ENCODE measurements at regions not wholly inside any gene's neighbourhood (a gene's known extent, or its start where the extent isn't known, plus 50 kb on each side); places are given as distances from the start of the nearest gene placed in this dataset.
"Not testable (repeated sequence)": the region's sequence is repeated elsewhere in the genome, so short reads cannot be mapped to it uniquely, and the experiment has no call there.

DNA sequence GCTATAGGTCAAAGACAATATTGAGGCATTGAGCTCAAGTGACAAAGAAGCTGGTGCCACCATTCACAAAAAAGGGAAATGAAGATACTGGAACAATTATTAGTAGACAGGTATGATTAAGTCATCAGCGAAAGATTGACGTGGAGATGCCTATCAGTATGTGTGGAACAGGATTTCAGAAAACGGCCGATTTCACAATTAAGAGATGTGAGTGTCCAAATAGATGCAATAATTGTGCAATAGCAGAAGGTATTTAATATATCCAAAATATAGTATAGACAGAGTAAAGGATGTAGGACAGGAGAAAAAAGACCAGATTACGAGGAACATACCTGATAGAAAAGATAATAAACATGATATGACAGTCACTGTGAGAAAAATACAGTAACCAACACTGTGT lies 433.1 kb downstream of the C12orf50 start:
- DNase-seq (ENCODE audit: low spot score) = no peak
- in situ Hi-C loops (cut with MboI; ENCODE audit: low sequenced_read_pairs, unreplicated experiment) = no loop called here
- TF ChIP-seq CTCF (IDR thresholded peaks at IDR 0.05; ENCODE audit: borderline replicate concordance, control extremely low read depth, extremely low read depth, insufficient read depth, missing control alignments) = no peak

DNA sequence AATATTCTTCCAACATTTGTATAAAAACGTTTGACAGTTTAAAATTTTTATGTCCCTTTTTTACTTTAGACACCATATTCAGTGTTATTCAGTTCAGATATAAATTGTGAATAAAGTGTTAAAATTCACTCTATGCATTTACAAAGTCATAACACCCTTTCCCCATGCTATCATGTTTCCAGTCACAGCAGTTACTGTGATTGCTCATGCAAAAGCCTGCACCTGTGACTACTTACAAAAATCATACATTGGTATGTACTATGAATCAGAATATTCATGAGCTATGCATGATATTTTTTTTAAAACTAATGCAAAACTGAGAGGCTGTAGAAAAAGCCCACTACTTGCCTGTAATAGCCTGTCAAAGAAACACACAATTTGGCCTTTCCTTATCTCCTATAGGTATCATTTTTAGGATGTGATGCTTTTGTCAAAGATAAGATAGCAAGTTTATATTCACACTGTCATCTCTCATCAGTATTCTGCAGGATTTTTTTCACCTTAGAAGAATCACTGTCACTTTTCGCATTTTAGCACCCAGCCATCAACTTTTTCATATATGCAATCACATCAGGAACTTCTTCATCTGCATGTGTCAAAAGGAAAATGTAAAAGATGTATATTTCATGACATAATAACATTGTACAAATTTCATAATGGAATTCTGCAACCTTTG lies 443.2 kb downstream of the C12orf50 start:
- in situ Hi-C loops (cut with MboI; ENCODE audit: low sequenced_read_pairs, unreplicated experiment) = no loop called here
- no peak for DNase-seq (ENCODE audit: low spot score)
- no peak for TF ChIP-seq CTCF (IDR thresholded peaks at IDR 0.05; ENCODE audit: borderline replicate concordance, control extremely low read depth, extremely low read depth, insufficient read depth, missing control alignments)

DNA sequence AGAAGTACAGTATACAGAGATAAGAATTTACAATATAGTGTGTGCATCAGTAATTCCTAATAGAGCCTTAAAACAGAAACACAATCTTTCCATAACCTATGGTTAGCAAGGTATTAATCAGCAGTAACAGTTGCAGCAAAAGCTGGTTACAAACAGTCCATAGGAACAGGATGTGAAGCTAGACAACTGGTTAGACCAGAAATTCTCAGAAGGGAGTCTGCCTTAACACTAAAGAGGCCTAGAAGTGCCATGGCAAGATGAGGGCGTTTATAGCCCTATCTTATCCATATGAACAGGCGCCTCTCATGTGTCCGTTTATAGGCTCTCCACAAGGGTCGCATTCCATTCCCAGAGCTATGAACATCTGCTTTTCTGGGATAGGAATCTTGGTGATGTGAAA lies 450.1 kb downstream of the C12orf50 start:
- in situ Hi-C loops (cut with MboI; ENCODE audit: low sequenced_read_pairs, unreplicated experiment); DNase-seq (ENCODE audit: low spot score): not testable (repeated sequence)

DNA sequence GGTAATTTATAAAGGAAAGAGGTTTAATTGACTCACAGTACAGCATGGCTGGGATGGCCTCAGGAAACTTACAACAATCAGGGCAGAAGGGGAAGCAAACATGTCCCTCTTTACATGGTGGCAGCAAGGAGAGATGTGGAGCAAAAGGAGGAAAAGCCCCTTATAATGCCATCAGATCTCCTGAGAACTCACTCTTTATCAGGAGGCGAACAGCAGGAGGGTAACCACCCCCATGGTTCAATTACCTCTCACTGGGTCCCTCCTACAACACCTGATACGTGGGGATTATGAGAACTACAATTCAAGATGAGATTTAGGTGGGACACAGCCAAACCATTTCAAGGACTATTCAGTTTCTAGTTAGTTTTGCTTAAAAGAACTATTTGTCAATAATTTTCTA lies 453.3 kb downstream of the C12orf50 start:
- no peak for DNase-seq (ENCODE audit: low spot score)

GRCh38 chr12:87566918-87567317 lies 462.3 kb downstream of the C12orf50 start:
- DNase-seq (ENCODE audit: low spot score); in situ Hi-C loops (cut with MboI; ENCODE audit: low sequenced_read_pairs, unreplicated experiment): not testable (repeated sequence)

More for the DNA sequence above, 453.3 kb downstream of the C12orf50 start:
- in situ Hi-C loops (cut with MboI; ENCODE audit: low sequenced_read_pairs, unreplicated experiment) = no loop called here
- TF ChIP-seq CTCF (IDR thresholded peaks at IDR 0.05; ENCODE audit: borderline replicate concordance, control extremely low read depth, extremely low read depth, insufficient read depth, missing control alignments) = no peak

DNA sequence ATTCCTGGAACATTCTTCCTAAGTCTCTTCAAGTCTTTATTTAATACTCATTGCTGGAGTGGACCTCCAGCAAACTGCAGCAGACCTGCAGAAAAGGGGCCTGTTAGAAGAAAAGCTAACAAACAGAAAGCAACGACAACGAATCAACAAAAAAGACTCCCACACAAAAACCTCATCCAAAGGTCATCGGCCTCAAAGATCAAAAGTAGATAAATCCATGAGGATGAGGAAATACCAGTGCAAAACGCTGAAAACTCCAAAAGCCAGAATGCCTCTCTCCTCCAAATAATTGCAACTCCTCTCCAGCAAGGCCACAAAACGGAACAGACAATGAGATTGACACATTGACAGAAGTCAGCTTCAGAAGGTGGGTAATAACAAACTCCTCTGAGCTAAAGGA lies 472.2 kb downstream of the C12orf50 start:
- no peak for TF ChIP-seq CTCF (IDR thresholded peaks at IDR 0.05; ENCODE audit: borderline replicate concordance, control extremely low read depth, extremely low read depth, insufficient read depth, missing control alignments)
- in situ Hi-C loops (cut with MboI; ENCODE audit: low sequenced_read_pairs, unreplicated experiment) = no loop called here
- DNase-seq (ENCODE audit: low spot score) = no peak

DNA sequence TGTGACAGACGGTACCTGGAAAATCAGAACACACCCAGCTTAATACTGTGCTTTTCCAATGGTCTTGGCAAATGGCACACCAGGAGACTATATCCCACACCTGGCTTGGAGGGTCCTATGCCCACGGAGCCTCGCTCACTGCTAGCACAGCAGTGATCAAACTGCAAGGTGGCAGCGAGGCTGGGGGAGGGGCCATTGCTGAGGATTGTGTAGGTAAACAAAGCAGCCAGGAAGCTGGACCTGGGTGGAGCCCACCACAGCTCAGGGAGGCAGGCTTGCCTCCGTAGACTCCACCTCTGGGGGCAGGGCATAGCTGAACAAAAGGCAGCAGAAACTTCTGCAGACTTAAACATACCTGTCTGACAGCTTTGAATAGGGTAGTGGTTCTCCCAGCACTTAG lies 498.0 kb downstream of the C12orf50 start:
- in situ Hi-C loops (cut with MboI; ENCODE audit: low sequenced_read_pairs, unreplicated experiment); DNase-seq (ENCODE audit: low spot score): not testable (repeated sequence)

DNA sequence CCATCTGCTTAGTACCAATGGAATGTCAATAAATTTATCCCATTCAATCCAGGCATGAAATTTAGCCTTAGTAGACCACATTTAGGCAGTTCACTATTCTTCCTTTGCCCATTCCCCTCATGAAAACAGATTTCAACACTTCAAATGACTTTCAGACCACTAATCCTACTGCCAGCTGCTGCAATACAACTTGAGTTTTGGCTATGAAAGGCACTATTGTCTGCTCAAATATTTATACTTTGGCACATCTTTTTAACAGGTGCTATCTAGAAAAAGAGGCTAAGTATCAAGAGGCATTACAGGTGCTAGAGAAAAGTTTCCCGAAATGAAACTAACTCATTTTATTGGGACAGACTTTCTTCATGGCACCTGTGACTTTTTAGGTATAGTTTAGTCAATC lies 499.8 kb downstream of the C12orf50 start:
- in situ Hi-C loops (cut with MboI; ENCODE audit: low sequenced_read_pairs, unreplicated experiment) = no loop called here
- no peak for TF ChIP-seq CTCF (IDR thresholded peaks at IDR 0.05; ENCODE audit: borderline replicate concordance, control extremely low read depth, extremely low read depth, insufficient read depth, missing control alignments)
- no peak for DNase-seq (ENCODE audit: low spot score)

All from GM13976 (cell line).